Neural cell (in vitro differentiated cells): ENCODE measurements at regions not wholly inside any gene's neighbourhood (a gene's known extent, or its start where the extent isn't known, plus 50 kb on each side); places are given as distances from the start of the nearest gene placed in this dataset.

ENCODE experiments used
- H2AFZ ChIP-seq: fragments of 200-600, 300-800 bp; sonication (generic), shearing (Covaris generic); 2 replicates; pipeline ENCODE4 v1.6.0; 2014; ENCODE audit warnings: low read depth, mild to moderate bottlenecking, antibody characterized with exemption, low read length, moderate library complexity
- H3F3A ChIP-seq: fragments of 200-600 bp; shearing (Covaris generic); 2 replicates; pipeline ENCODE4 v1.6.1; 2016; ENCODE audit warnings: mild to moderate bottlenecking, moderate library complexity, mixed read lengths, antibody characterized with exemption, low read length; ENCODE audit not compliant: insufficient read depth, poor library complexity, severe bottlenecking
- H3K27ac ChIP-seq: fragments of 200-600, 300-800 bp; sonication (generic), shearing (Covaris generic); 2 replicates; pipeline ENCODE4 v1.5.1; 2014; ENCODE audit warnings: mild to moderate bottlenecking, low read length, moderate library complexity
- H3K27me3 ChIP-seq: fragments of 300-800, 200-600 bp; sonication (generic), shearing (Covaris generic); 2 replicates; pipeline ENCODE4 v1.6.0; 2014; ENCODE audit warnings: mild to moderate bottlenecking, low read depth, low read length, moderate library complexity; ENCODE audit not compliant: insufficient read depth
- H3K36me3 ChIP-seq: fragments of 300-800, 200-600 bp; sonication (generic), shearing (Covaris generic); 2 replicates; pipeline ENCODE4 v1.5.1; 2014; ENCODE audit warnings: mild to moderate bottlenecking, antibody characterized with exemption, low read length, moderate library complexity; ENCODE audit not compliant: insufficient read depth
- H3K4me2 ChIP-seq: fragments of 300-800, 200-600 bp; sonication (generic), shearing (Covaris generic); 2 replicates; pipeline ENCODE4 v1.6.0; 2014; ENCODE audit warnings: mild to moderate bottlenecking, low read length
- H3K4me3 ChIP-seq: fragments of 300-800, 200-600 bp; sonication (generic), shearing (Covaris generic); 2 replicates; pipeline ENCODE4 v1.5.1; 2014; ENCODE audit warnings: mild to moderate bottlenecking, low read length, moderate library complexity
- H3K79me2 ChIP-seq: fragments of 200-600 bp; shearing (Covaris generic); replicated peaks from 2 replicates; pipeline ENCODE4 v1.6.0; 2014; ENCODE audit warnings: mild to moderate bottlenecking, low read length, moderate library complexity; ENCODE audit not compliant: insufficient read depth
- H3K9ac ChIP-seq: fragments of 300-800, 200-600 bp; sonication (generic), shearing (Covaris generic); 2 replicates; pipeline ENCODE4 v1.6.1; 2016; ENCODE audit warnings: mild to moderate bottlenecking, low read length, mixed read lengths
- H3K9me2 ChIP-seq: fragments of 200-600 bp; shearing (Covaris generic); 2 replicates; pipeline ENCODE4 v1.6.1; 2016; ENCODE audit warnings: mild to moderate bottlenecking, low read length, mixed read lengths; ENCODE audit not compliant: insufficient read depth
- H3K9me3 ChIP-seq: fragments of 200-600, 300-800 bp; sonication (generic), shearing (Covaris generic); 2 replicates; pipeline ENCODE4 v1.6.1; 2016; ENCODE audit warnings: mild to moderate bottlenecking, mixed run types, low read length, moderate library complexity, mixed read lengths
- H4K20me1 ChIP-seq: fragments of 200-600 bp; shearing (Covaris generic); 2 replicates; pipeline ENCODE4 v1.6.1; 2016; ENCODE audit warnings: mild to moderate bottlenecking, mixed run types; ENCODE audit not compliant: insufficient read depth
- EP300 ChIP-seq: fragments of 450-650 bp; conservative IDR thresholded peaks from 2 replicates; pipeline ENCODE4 v1.6.1; 2014; ENCODE audit warnings: antibody characterized with exemption, mild to moderate bottlenecking, moderate library complexity; ENCODE audit not compliant: poor library complexity, severe bottlenecking
- EZH2 ChIP-seq: fragments of 200-600, 300-800 bp; shearing (Covaris generic), sonication (generic); IDR thresholded peaks from 2 replicates; pipeline ENCODE4 v1.6.1; 2014; ENCODE audit warnings: antibody characterized with exemption, low read length, borderline replicate concordance, mild to moderate bottlenecking; ENCODE audit not compliant: insufficient read depth, poor library complexity, severe bottlenecking
- MXI1 ChIP-seq: fragments of 450-650 bp; conservative IDR thresholded peaks from 2 replicates; pipeline ENCODE4 v1.6.1; 2014; ENCODE audit warnings: antibody characterized with exemption, mild to moderate bottlenecking; ENCODE audit not compliant: poor library complexity, severe bottlenecking
- POLR2AphosphoS5 ChIP-seq: IDR thresholded peaks from 2 replicates; pipeline ENCODE4 v1.6.1; 2012
- RAD21 ChIP-seq: fragments of 450-650 bp; conservative IDR thresholded peaks from 2 replicates; pipeline ENCODE4 v1.6.1; 2014; ENCODE audit warnings: antibody characterized with exemption, mild to moderate bottlenecking, moderate library complexity
- SMC3 ChIP-seq: fragments of 450-650 bp; conservative IDR thresholded peaks from 2 replicates; pipeline ENCODE4 v1.6.1; 2014; ENCODE audit warnings: antibody characterized with exemption, mild to moderate bottlenecking, moderate library complexity; ENCODE audit not compliant: poor library complexity
- TAF1 ChIP-seq: IDR thresholded peaks from 2 replicates; pipeline ENCODE4 v1.6.1; 2012; ENCODE audit warnings: low read depth
- TF ChIP-seq, protein P1 (sequence below): IDR thresholded peaks from 2 replicates; pipeline ENCODE4 v1.6.1; 2012; ENCODE audit warnings: borderline replicate concordance
- TF ChIP-seq, protein P2 (sequence below): fragments of 450-650 bp; IDR thresholded peaks from 2 replicates; pipeline ENCODE4 v1.5.1; 2014; ENCODE audit warnings: antibody characterized with exemption, mild to moderate bottlenecking, moderate library complexity; ENCODE audit not compliant: poor library complexity, severe bottlenecking

GRCh38 chr6:41464019-41464418, 82.2 kb upstream of the FOXP4 start:
- Histone ChIP-seq H3K9ac (no peak overlapping the region), H3K9me3 (no peaks in the 10 kb centered on the region), H3K27me3 (no peaks in the 10 kb centered on the region), H3K9me2 (no peaks in the 10 kb centered on the region), H3K4me2 (no peak overlapping the region), H4K20me1 (no peaks in the 10 kb centered on the region), H3K4me3 (no peak overlapping the region), H3K36me3 (no peaks in the 10 kb centered on the region), H2AFZ (no peak overlapping the region), H3K79me2 (no peaks in the 10 kb centered on the region), H3F3A (no peaks in the 10 kb centered on the region), H3K27ac (no peak overlapping the region)
- TF ChIP-seq SMC3 (no peak), MXI1 (no peak)
- TF ChIP-seq, protein P1, sequence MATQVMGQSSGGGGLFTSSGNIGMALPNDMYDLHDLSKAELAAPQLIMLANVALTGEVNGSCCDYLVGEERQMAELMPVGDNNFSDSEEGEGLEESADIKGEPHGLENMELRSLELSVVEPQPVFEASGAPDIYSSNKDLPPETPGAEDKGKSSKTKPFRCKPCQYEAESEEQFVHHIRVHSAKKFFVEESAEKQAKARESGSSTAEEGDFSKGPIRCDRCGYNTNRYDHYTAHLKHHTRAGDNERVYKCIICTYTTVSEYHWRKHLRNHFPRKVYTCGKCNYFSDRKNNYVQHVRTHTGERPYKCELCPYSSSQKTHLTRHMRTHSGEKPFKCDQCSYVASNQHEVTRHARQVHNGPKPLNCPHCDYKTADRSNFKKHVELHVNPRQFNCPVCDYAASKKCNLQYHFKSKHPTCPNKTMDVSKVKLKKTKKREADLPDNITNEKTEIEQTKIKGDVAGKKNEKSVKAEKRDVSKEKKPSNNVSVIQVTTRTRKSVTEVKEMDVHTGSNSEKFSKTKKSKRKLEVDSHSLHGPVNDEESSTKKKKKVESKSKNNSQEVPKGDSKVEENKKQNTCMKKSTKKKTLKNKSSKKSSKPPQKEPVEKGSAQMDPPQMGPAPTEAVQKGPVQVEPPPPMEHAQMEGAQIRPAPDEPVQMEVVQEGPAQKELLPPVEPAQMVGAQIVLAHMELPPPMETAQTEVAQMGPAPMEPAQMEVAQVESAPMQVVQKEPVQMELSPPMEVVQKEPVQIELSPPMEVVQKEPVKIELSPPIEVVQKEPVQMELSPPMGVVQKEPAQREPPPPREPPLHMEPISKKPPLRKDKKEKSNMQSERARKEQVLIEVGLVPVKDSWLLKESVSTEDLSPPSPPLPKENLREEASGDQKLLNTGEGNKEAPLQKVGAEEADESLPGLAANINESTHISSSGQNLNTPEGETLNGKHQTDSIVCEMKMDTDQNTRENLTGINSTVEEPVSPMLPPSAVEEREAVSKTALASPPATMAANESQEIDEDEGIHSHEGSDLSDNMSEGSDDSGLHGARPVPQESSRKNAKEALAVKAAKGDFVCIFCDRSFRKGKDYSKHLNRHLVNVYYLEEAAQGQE = no peak
- TF ChIP-seq, protein P2, sequence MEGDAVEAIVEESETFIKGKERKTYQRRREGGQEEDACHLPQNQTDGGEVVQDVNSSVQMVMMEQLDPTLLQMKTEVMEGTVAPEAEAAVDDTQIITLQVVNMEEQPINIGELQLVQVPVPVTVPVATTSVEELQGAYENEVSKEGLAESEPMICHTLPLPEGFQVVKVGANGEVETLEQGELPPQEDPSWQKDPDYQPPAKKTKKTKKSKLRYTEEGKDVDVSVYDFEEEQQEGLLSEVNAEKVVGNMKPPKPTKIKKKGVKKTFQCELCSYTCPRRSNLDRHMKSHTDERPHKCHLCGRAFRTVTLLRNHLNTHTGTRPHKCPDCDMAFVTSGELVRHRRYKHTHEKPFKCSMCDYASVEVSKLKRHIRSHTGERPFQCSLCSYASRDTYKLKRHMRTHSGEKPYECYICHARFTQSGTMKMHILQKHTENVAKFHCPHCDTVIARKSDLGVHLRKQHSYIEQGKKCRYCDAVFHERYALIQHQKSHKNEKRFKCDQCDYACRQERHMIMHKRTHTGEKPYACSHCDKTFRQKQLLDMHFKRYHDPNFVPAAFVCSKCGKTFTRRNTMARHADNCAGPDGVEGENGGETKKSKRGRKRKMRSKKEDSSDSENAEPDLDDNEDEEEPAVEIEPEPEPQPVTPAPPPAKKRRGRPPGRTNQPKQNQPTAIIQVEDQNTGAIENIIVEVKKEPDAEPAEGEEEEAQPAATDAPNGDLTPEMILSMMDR = no peak

- no peaks in the 10 kb centered on the region for H3K79me2 ChIP-seq
- no peaks in the 10 kb centered on the region for H3K9me2 ChIP-seq
- H4K20me1 ChIP-seq = no peaks in the 10 kb centered on the region
- H3K9ac ChIP-seq = no peak overlapping the region
- H3K27ac ChIP-seq = no peak overlapping the region
- no peak for TF ChIP-seq SMC3
- no peak for TF ChIP-seq TAF1
- TF ChIP-seq, protein P2 = no peak
- TF ChIP-seq, protein P1 = no peak
- TF ChIP-seq EZH2 = no peak
- no peak for TF ChIP-seq RAD21
- TF ChIP-seq EP300 = no peak
- TF ChIP-seq MXI1 = no peak
- no peak for TF ChIP-seq POLR2AphosphoS5
- H3F3A ChIP-seq = no peaks in the 10 kb centered on the region
- peaks cover 1% of the 10 kb centered on the region for H3K27me3 ChIP-seq
- H2AFZ ChIP-seq = no peak overlapping the region
- no peaks in the 10 kb centered on the region for H3K36me3 ChIP-seq
- H3K4me3 ChIP-seq = no peak overlapping the region
- no peak overlapping the region for H3K4me2 ChIP-seq
- H3K9me3 ChIP-seq = no peaks in the 10 kb centered on the region
These were observed 81.7 kb upstream of the FOXP4 start for GRCh38 chr6:41464481-41464880.
